ENCODE measurements at regions not wholly inside any gene's neighbourhood (a gene's known extent, or its start where the extent isn't known, plus 50 kb on each side); places are given as distances from the start of the nearest gene placed in this dataset.

GRCh38 chr22:49660794-49661781 is 166.6 kb downstream of the BRD1 start:
- H3K9me3 Mint-ChIP-seq (ENCODE audit: insufficient read depth) = peaks cover 3% of the 10 kb centered on the region
- Histone ChIP-seq H4K20me1 (ENCODE audit: control insufficient read depth, insufficient read depth, low read length, poor library complexity, severe bottlenecking) (no peaks in the 10 kb centered on the region), H3K4me2 (replicated peaks; ENCODE audit: low read depth, low read length, poor library complexity, severe bottlenecking) (no peak overlapping the region), H3K27ac (ENCODE audit: low read length in 2 of 2) (no peak overlapping the region), H3K4me1 (ENCODE audit: control insufficient read depth in 2 of 2, insufficient read depth in 2 of 2, low read length in 2 of 2) (peaks cover 18 to 22% of the 10 kb centered on the region in 2 donors), H3K4me3 (ENCODE audit: control extremely low read depth in 1 of 5, extremely low read depth in 1 of 5, insufficient read depth in 1 of 5, low read depth in 2 of 5, low read length in 4 of 5) (no peak overlapping the region), H3K9me3 (ENCODE audit: control extremely low read depth in 1 of 3, control insufficient read depth in 2 of 3, insufficient read depth in 1 of 3, low read length in 2 of 3) (peaks cover 0 to 22% (median 0%) of the 10 kb centered on the region in 3 donors), H2AFZ (ENCODE audit: insufficient read depth, low read depth, low read length, poor library complexity, severe bottlenecking) (no peak overlapping the region), H3K79me2 (ENCODE audit: control insufficient read depth, insufficient read depth, low read length) (peaks cover 8% of the 10 kb centered on the region), H3K36me3 (replicated peaks in 1 of 2; ENCODE audit: control extremely low read depth in 1 of 2, control insufficient read depth in 1 of 2, extremely low read depth in 1 of 2, insufficient read depth in 2 of 2, low read length in 1 of 2) (no peaks in the 10 kb centered on the region), H3K9ac (ENCODE audit: low read length) (no peak overlapping the region), H3K27me3 (replicated peaks in 1 of 4; ENCODE audit: control extremely low read depth in 1 of 4, control insufficient read depth in 3 of 4, insufficient read depth in 4 of 4, low read length in 3 of 4) (no peaks in the 10 kb centered on the region)
- no peak overlapping the region for H3K27ac Mint-ChIP-seq
- no peak for DNase-seq
- ChIA-PET CTCF (no interaction called here), POLR2A (interaction anchor here (0.5 kb wide), 1 partner anchor 1012 kb away, joined by 3 read pairs; the partner anchor contains the start of gene SHANK3)
- 76% methylated on average over 38 of the region's 40 CpGs for WGBS (ENCODE audit: insufficient coverage)
- H3K4me3 Mint-ChIP-seq = no peak overlapping the region
- peaks cover 29% of the 10 kb centered on the region for H3K4me1 Mint-ChIP-seq
- intact Hi-C loops (cut with micrococcal nuclease) = no loop called here
- ATAC-seq (ENCODE audit: low read depth) = peak; percentile 17
- H3K27me3 Mint-ChIP-seq = no peaks in the 10 kb centered on the region
- TF ChIP-seq EZH2 (IDR thresholded peaks at IDR 0.05; ENCODE audit: borderline replicate concordance, insufficient read depth, low read depth, low read length, poor library complexity, severe bottlenecking) = no peak
- TF ChIP-seq, protein P1, sequence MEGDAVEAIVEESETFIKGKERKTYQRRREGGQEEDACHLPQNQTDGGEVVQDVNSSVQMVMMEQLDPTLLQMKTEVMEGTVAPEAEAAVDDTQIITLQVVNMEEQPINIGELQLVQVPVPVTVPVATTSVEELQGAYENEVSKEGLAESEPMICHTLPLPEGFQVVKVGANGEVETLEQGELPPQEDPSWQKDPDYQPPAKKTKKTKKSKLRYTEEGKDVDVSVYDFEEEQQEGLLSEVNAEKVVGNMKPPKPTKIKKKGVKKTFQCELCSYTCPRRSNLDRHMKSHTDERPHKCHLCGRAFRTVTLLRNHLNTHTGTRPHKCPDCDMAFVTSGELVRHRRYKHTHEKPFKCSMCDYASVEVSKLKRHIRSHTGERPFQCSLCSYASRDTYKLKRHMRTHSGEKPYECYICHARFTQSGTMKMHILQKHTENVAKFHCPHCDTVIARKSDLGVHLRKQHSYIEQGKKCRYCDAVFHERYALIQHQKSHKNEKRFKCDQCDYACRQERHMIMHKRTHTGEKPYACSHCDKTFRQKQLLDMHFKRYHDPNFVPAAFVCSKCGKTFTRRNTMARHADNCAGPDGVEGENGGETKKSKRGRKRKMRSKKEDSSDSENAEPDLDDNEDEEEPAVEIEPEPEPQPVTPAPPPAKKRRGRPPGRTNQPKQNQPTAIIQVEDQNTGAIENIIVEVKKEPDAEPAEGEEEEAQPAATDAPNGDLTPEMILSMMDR (IDR thresholded peaks at IDR 0.05) = no peak

GRCh38 chr22:49660321-49660720 is 167.4 kb downstream of the BRD1 start:
- peaks cover 26 to 29% of the 10 kb centered on the region in 2 donors for H3K4me1 ChIP-seq (ENCODE audit: control insufficient read depth in 2 of 2, insufficient read depth in 2 of 2, low read length in 2 of 2)
- Mint-ChIP-seq H3K4me1 (peaks cover 33% of the 10 kb centered on the region), H3K27me3 (no peaks in the 10 kb centered on the region), H3K27ac (no peak overlapping the region), H3K4me3 (no peak overlapping the region), H3K9me3 (ENCODE audit: insufficient read depth) (peaks cover 3% of the 10 kb centered on the region)
- H3K9me3 ChIP-seq (ENCODE audit: control extremely low read depth in 1 of 3, control insufficient read depth in 2 of 3, insufficient read depth in 1 of 3, low read length in 2 of 3) = peaks cover 0 to 22% (median 0%) of the 10 kb centered on the region in 3 donors
- ATAC-seq (ENCODE audit: low read depth) (no peak), DNase-seq (no peak)
- H3K79me2 ChIP-seq (ENCODE audit: control insufficient read depth, insufficient read depth, low read length) = peaks cover 15% of the 10 kb centered on the region
- ChIA-PET CTCF (no interaction called here), POLR2A (interaction anchor here (0.5 kb wide), 1 partner anchor 1013 kb away, joined by 3 read pairs; the partner anchor contains the start of gene SHANK3)
- H2AFZ ChIP-seq (ENCODE audit: insufficient read depth, low read depth, low read length, poor library complexity, severe bottlenecking) = no peak overlapping the region
- H3K27ac ChIP-seq (ENCODE audit: low read length in 2 of 2) = no peak overlapping the region
- H3K9ac ChIP-seq (ENCODE audit: low read length) = no peak overlapping the region
- TF ChIP-seq EZH2 (IDR thresholded peaks at IDR 0.05; ENCODE audit: borderline replicate concordance, insufficient read depth, low read depth, low read length, poor library complexity, severe bottlenecking) = no peak
- TF ChIP-seq, protein P1 (IDR thresholded peaks at IDR 0.05) = no peak
- H3K4me2 ChIP-seq (replicated peaks; ENCODE audit: low read depth, low read length, poor library complexity, severe bottlenecking) = no peak overlapping the region
- intact Hi-C loops (cut with micrococcal nuclease) = no loop called here
- WGBS (ENCODE audit: insufficient coverage) = 91% methylated on average over 16 of the region's 16 CpGs
- no peaks in the 10 kb centered on the region for H3K27me3 ChIP-seq (replicated peaks in 1 of 4; ENCODE audit: control extremely low read depth in 1 of 4, control insufficient read depth in 3 of 4, insufficient read depth in 4 of 4, low read length in 3 of 4)
- peaks cover 5% of the 10 kb centered on the region for H4K20me1 ChIP-seq (ENCODE audit: control insufficient read depth, insufficient read depth, low read length, poor library complexity, severe bottlenecking)
- no peak overlapping the region for H3K4me3 ChIP-seq (ENCODE audit: control extremely low read depth in 1 of 5, extremely low read depth in 1 of 5, insufficient read depth in 1 of 5, low read depth in 2 of 5, low read length in 4 of 5)
- no peaks in the 10 kb centered on the region for H3K36me3 ChIP-seq (replicated peaks in 1 of 2; ENCODE audit: control extremely low read depth in 1 of 2, control insufficient read depth in 1 of 2, extremely low read depth in 1 of 2, insufficient read depth in 2 of 2, low read length in 1 of 2)
